ENCODE measurements at regions not wholly inside any gene's neighbourhood (a gene's known extent, or its start where the extent isn't known, plus 50 kb on each side); places are given as distances from the start of the nearest gene placed in this dataset.

- TF ChIP-seq MLLT1 (IDR thresholded peaks at IDR 0.05) (no peak), SKIL (IDR thresholded peaks at IDR 0.05; ENCODE audit: low read depth, poor library complexity, severe bottlenecking) (no peak), YBX1 (IDR thresholded peaks at IDR 0.05) (no peak), SP1 (IDR thresholded peaks at IDR 0.05; ENCODE audit: low read depth, low read length) (no peak), CTCF (IDR thresholded peaks at IDR 0.05 in 2 of 3, conservative IDR thresholded peaks at IDR 0.05 in 1 of 3; ENCODE audit: control insufficient read depth in 2 of 3, extremely low read depth in 1 of 3, insufficient read depth in 1 of 3, low read depth in 3 of 3, low read length in 3 of 3) (no peak), CREB1 (IDR thresholded peaks at IDR 0.05; ENCODE audit: low read depth) (no peak), REST (IDR thresholded peaks at IDR 0.05; ENCODE audit: low read depth, low read length) (no peak)
Measured at GRCh38 chr6:14573267-14573666, 455.7 kb downstream of the CD83 start.

Data from GM12878 (cell line).